Caco-2 (cell line): ENCODE measurements at regions not wholly inside any gene's neighbourhood (a gene's known extent, or its start where the extent isn't known, plus 50 kb on each side); places are given as distances from the start of the nearest gene placed in this dataset.

ENCODE experiments used
- BruUV-seq: library from RNA; stranded (reverse); fragments of 400-500 nt; replicated peaks from 2 replicates; lab custom pipeline; 2021; lab: Mats Ljungman, UMichigan
- CTCF ChIA-PET: fragments of 300-600 bp; sonication (Branson Sonifier 250); formaldehyde crosslinking; loops from one replicate; lab custom pipeline; 2022; ENCODE audit warnings: antibody characterized with exemption; lab: Charles Lee
- POLR2A ChIA-PET: fragments of 300-600 bp; sonication (Branson Sonifier 250); formaldehyde crosslinking; loops from one replicate; lab custom pipeline; 2022; ENCODE audit warnings: antibody characterized with exemption; lab: Charles Lee
- DNase-seq, 2 experiments: peaks; one replicate each; pipeline versions ENCODE4 v3.0.0 to v3.0.0-alpha.2; 2020 to 2022
- H3K27me3 ChIP-seq: replicated peaks from 2 replicates; pipeline ENCODE4 v1.6.0; 2011; ENCODE audit warnings: low read length; ENCODE audit not compliant: control insufficient read depth, insufficient read depth
- H3K36me3 ChIP-seq: 2 replicates; pipeline ENCODE4 v1.5.1; 2011; ENCODE audit warnings: low read length; ENCODE audit not compliant: control insufficient read depth, insufficient read depth
- H3K4me1 ChIP-seq: fragments of 250-450 bp; sonication (Bioruptor Pico); 2 replicates; pipeline ENCODE4 v1.5.1; 2020; ENCODE audit warnings: mild to moderate bottlenecking
- H3K4me3 ChIP-seq: 2 replicates; pipeline ENCODE4 v1.5.1; 2011; ENCODE audit warnings: low read depth, mild to moderate bottlenecking, control low read depth, low read length
- H3K9me3 ChIP-seq: fragments of 250-450 bp; sonication (Bioruptor Pico); 2 replicates; pipeline ENCODE4 v1.5.1; 2020; ENCODE audit warnings: mild to moderate bottlenecking, moderate library complexity
- H3K27ac Mint-ChIP-seq: one replicate; pipeline ENCODE4 v1.8.0; 2022; ENCODE audit warnings: mixed read lengths; ENCODE audit not compliant: unreplicated experiment
- H3K27me3 Mint-ChIP-seq: one replicate; pipeline ENCODE4 v1.8.0; 2022; ENCODE audit warnings: mixed read lengths; ENCODE audit not compliant: insufficient read depth, unreplicated experiment
- H3K36me3 Mint-ChIP-seq: one replicate; pipeline ENCODE4 v1.8.0; 2022; ENCODE audit warnings: mild to moderate bottlenecking, mixed read lengths; ENCODE audit not compliant: insufficient read depth, unreplicated experiment
- H3K4me1 Mint-ChIP-seq: one replicate; pipeline ENCODE4 v1.8.0; 2022; ENCODE audit warnings: low read depth, mixed read lengths; ENCODE audit not compliant: unreplicated experiment
- H3K4me3 Mint-ChIP-seq: one replicate; pipeline ENCODE4 v1.8.0; 2022; ENCODE audit warnings: mild to moderate bottlenecking, moderate library complexity, mixed read lengths; ENCODE audit not compliant: unreplicated experiment
- H3K9me3 Mint-ChIP-seq: one replicate; pipeline ENCODE4 v1.8.0; 2022; ENCODE audit warnings: mixed read lengths; ENCODE audit not compliant: unreplicated experiment
- CTCF ChIP-seq, 2 experiments: fragments of 200-600 bp in 1 of 2; IDR thresholded peaks; 1 replicate in 1 of 2; 2 replicates in 1 of 2; pipeline versions ENCODE4 v1.5.1 to v1.8.0; 2011 to 2022; ENCODE audit warnings: antibody characterized with exemption in 1 of 2, control low read depth in 1 of 2, inconsistent platforms in 1 of 2, low read depth in 1 of 2, low read length in 1 of 2, mild to moderate bottlenecking in 1 of 2, moderate library complexity in 1 of 2; ENCODE audit not compliant: insufficient read depth in 1 of 2, severe bottlenecking in 1 of 2, unreplicated experiment in 1 of 2
- intact Hi-C: fragments of 100-400 bp; cut with micrococcal nuclease; formaldehyde crosslinking; loops from one replicate; pipeline ENCODE4 v1.10.0; 2022; ENCODE audit not compliant: unreplicated experiment

DNA sequence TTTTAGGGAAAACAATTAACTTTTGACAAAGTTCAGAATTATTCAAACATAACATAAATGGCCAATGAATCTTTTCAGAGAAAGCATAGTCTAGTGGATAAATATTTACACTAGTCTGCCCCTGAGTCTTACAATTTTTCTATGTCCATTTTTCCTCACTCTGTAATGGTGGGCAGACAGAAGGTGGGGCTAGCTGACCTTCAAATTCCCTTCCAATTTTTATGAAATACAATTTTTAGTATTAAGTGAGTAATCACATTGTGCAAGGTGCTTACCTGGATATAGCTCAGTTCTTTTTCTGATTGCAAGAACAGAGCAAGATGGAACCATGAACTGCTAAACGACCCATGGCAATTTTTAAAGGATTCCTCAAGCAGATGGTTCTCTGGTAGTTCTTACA, 441.7 kb upstream of the NR2F2 start:
- no peaks in the 10 kb centered on the region for H3K27me3 ChIP-seq
- H3K36me3 ChIP-seq = no peaks in the 10 kb centered on the region
- Mint-ChIP-seq H3K27ac (no peak overlapping the region), H3K9me3 (no peaks in the 10 kb centered on the region), H3K36me3 (no peaks in the 10 kb centered on the region), H3K27me3 (no peaks in the 10 kb centered on the region), H3K4me1 (peaks cover 7% of the 10 kb centered on the region), H3K4me3 (no peak overlapping the region)
- POLR2A ChIA-PET = no interaction called here
- no peaks in the 10 kb centered on the region for H3K9me3 ChIP-seq
- BruUV-seq = no TSS peak
- H3K4me3 ChIP-seq = no peak overlapping the region
- H3K4me1 ChIP-seq = no peaks in the 10 kb centered on the region
- intact Hi-C loops = no loop called here
- CTCF ChIA-PET = no interaction called here
- DNase-seq = no peak
- TF ChIP-seq CTCF (IDR thresholded peaks at IDR 0.05; ENCODE audit: insufficient read depth in 1 of 2, low read depth in 1 of 2, low read length in 1 of 2, severe bottlenecking in 1 of 2, unreplicated experiment in 1 of 2) = no peak

DNA sequence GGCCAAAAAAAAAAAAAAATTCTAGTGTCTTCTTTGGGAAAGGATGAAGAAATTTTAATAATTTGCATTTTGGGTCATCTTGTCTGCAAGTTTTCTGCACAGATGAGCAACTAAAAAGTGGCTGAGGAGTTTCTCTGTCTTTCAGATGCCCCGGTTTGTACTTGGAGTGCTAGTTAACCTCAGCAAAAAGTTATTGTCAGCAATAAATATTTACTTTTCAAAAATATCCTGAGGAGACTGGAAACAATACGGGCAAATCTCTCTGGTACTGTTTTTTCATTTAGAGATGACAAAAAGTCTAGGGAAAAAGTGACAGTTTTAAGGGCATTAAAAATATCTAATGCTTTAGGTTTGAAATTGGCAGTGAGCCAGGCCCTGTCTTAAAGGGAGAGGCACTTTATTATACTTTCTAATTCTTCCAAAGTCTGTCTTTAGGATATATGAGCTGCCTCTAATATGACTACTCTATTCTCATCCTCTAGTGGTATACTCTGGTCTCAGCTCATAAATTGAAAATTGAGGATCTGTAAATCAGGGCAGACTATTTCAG, 436.0 kb upstream of the NR2F2 start:
- Histone ChIP-seq H3K27me3 (no peaks in the 10 kb centered on the region), H3K36me3 (no peaks in the 10 kb centered on the region), H3K4me1 (no peaks in the 10 kb centered on the region), H3K9me3 (no peaks in the 10 kb centered on the region), H3K4me3 (no peak overlapping the region)
- Mint-ChIP-seq H3K4me3 (no peak overlapping the region), H3K9me3 (no peaks in the 10 kb centered on the region), H3K36me3 (no peaks in the 10 kb centered on the region), H3K4me1 (no peaks in the 10 kb centered on the region), H3K27me3 (no peaks in the 10 kb centered on the region), H3K27ac (no peak overlapping the region)
- TF ChIP-seq CTCF (IDR thresholded peaks at IDR 0.05; ENCODE audit: insufficient read depth in 1 of 2, low read depth in 1 of 2, low read length in 1 of 2, severe bottlenecking in 1 of 2, unreplicated experiment in 1 of 2) = no peak
- BruUV-seq = no TSS peak
- intact Hi-C loops = no loop called here
- CTCF ChIA-PET = no interaction called here
- DNase-seq = no peak
- POLR2A ChIA-PET = no interaction called here

DNA sequence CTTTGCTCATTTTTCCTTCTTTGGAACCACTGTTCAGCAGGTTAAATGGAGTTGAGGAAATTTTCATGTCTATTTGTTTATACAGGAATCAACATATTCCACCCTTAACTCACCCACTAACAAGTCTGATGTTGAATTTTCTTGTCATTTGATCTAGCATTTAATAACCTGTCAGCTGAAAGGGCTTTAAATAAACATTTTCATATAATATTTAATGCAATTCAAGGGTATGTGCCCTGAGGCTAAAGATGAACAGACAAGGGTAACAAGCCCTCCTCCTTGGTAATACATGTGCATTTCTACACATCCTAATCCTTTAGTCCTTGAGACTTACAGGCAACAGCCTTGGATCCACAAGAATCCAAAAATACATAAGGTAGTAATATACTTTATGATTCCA, 435.0 kb upstream of the NR2F2 start:
- H3K27me3 ChIP-seq = no peaks in the 10 kb centered on the region
- no peaks in the 10 kb centered on the region for H3K4me1 ChIP-seq
- Mint-ChIP-seq H3K27me3 (no peaks in the 10 kb centered on the region), H3K9me3 (no peaks in the 10 kb centered on the region), H3K27ac (no peak overlapping the region), H3K4me1 (no peaks in the 10 kb centered on the region), H3K4me3 (no peak overlapping the region), H3K36me3 (no peaks in the 10 kb centered on the region)
- no TSS peak for BruUV-seq
- H3K4me3 ChIP-seq = no peak overlapping the region
- POLR2A ChIA-PET = no interaction called here
- no peak for DNase-seq
- intact Hi-C loops = no loop called here
- CTCF ChIA-PET = no interaction called here
- no peaks in the 10 kb centered on the region for H3K9me3 ChIP-seq
- no peaks in the 10 kb centered on the region for H3K36me3 ChIP-seq
- TF ChIP-seq CTCF (IDR thresholded peaks at IDR 0.05; ENCODE audit: insufficient read depth in 1 of 2, low read depth in 1 of 2, low read length in 1 of 2, severe bottlenecking in 1 of 2, unreplicated experiment in 1 of 2) = no peak
